HG03097 (cell line): ENCODE measurements at regions not wholly inside any gene's neighbourhood (a gene's known extent, or its start where the extent isn't known, plus 50 kb on each side); places are given as distances from the start of the nearest gene placed in this dataset.
"Not testable (repeated sequence)": the region's sequence is repeated elsewhere in the genome, so short reads cannot be mapped to it uniquely, and the experiment has no call there.

ENCODE experiments used
- ATAC-seq: cut with Tn5 transposase; IDR thresholded peaks from one replicate; pipeline ENCODE4 v1.9.1; 2021; ENCODE audit not compliant: unreplicated experiment, low FRiP score

- no peak for ATAC-seq
These were observed 335.2 kb downstream of the NSUN3 start for GRCh38 chr3:94398036-94398435.

GRCh38 chr3:94401466-94401865, 338.6 kb downstream of the NSUN3 start:
- ATAC-seq, result no peak

GRCh38 chr3:94402126-94402525, 339.3 kb downstream of the NSUN3 start:
- ATAC-seq, result no peak

- ATAC-seq, result no peak
These were observed 342.6 kb downstream of the NSUN3 start for GRCh38 chr3:94405258-94406035.

GRCh38 chr3:94406595-94406994, 343.7 kb downstream of the NSUN3 start:
- no peak for ATAC-seq

GRCh38 chr3:94412936-94413335, 350.1 kb downstream of the NSUN3 start:
- ATAC-seq, result not testable (repeated sequence)

GRCh38 chr3:94413336-94414108, 350.7 kb downstream of the NSUN3 start:
- no peak for ATAC-seq

GRCh38 chr3:94414418-94414817, 351.6 kb downstream of the NSUN3 start:
- no peak for ATAC-seq

- no peak for ATAC-seq
These were observed 353.9 kb downstream of the NSUN3 start for GRCh38 chr3:94416768-94417167.

GRCh38 chr3:94417963-94418455, 355.1 kb downstream of the NSUN3 start:
- ATAC-seq, result no peak

GRCh38 chr3:94420931-94421330, 358.1 kb downstream of the NSUN3 start:
- ATAC-seq, result no peak

- no peak for ATAC-seq
These were observed 360.7 kb downstream of the NSUN3 start for GRCh38 chr3:94423578-94423977.

- ATAC-seq, result no peak
These were observed 366.7 kb downstream of the NSUN3 start for GRCh38 chr3:94429517-94429916.

- ATAC-seq, result no peak
These were observed 369.2 kb downstream of the NSUN3 start for GRCh38 chr3:94431876-94432570.

GRCh38 chr3:94433811-94434210, 370.9 kb downstream of the NSUN3 start:
- no peak for ATAC-seq

GRCh38 chr3:94440767-94441493, 378.1 kb downstream of the NSUN3 start:
- ATAC-seq, result no peak

GRCh38 chr3:94441494-94441847, 378.6 kb downstream of the NSUN3 start:
- ATAC-seq, result no peak

- no peak for ATAC-seq
These were observed 391.0 kb downstream of the NSUN3 start for GRCh38 chr3:94453864-94454263.

GRCh38 chr3:94459167-94459566, 396.3 kb downstream of the NSUN3 start:
- ATAC-seq, result no peak

GRCh38 chr3:94460931-94461330, 398.1 kb downstream of the NSUN3 start:
- ATAC-seq, result no peak

GRCh38 chr3:94462931-94463330, 400.1 kb downstream of the NSUN3 start:
- no peak for ATAC-seq
